ENCODE measurements at regions not wholly inside any gene's neighbourhood (a gene's known extent, or its start where the extent isn't known, plus 50 kb on each side); places are given as distances from the start of the nearest gene placed in this dataset.

- Histone ChIP-seq H4K91ac (ENCODE audit: insufficient read length, low read depth, low read length) (no peak overlapping the region), H3K4ac (ENCODE audit: low read depth, low read length) (no peak overlapping the region), H3T11ph (ENCODE audit: low read length) (no peak overlapping the region), H4K20me1 (ENCODE audit: control insufficient read depth, insufficient read depth, insufficient read length) (no peaks in the 10 kb centered on the region), H2BK5ac (ENCODE audit: insufficient read length, low read length) (no peak overlapping the region), H4K5ac (ENCODE audit: insufficient read length, low read depth, low read length) (no peak overlapping the region), H2BK20ac (ENCODE audit: low read depth, low read length, poor library complexity, severe bottlenecking) (no peak overlapping the region), H2AK5ac (ENCODE audit: insufficient read length, low read length) (no peak overlapping the region), H3K4me2 (ENCODE audit: insufficient read depth, insufficient read length, low read length) (no peak overlapping the region), H2BK15ac (ENCODE audit: low read depth, low read length) (no peak overlapping the region), H3K23ac (ENCODE audit: insufficient read length, low read depth, low read length) (no peak overlapping the region), H3K79me2 (ENCODE audit: insufficient read depth, low read length) (no peaks in the 10 kb centered on the region), H3K27me3 (ENCODE audit: insufficient read depth, low read length) (no peaks in the 10 kb centered on the region), H4K8ac (replicated peaks; ENCODE audit: insufficient read length, low read depth, low read length) (no peak overlapping the region), H3K56ac (ENCODE audit: insufficient read length, low read depth, low read length) (no peak overlapping the region), H3K9me3 (ENCODE audit: control insufficient read depth, low read depth, low read length) (no peaks in the 10 kb centered on the region), H3K79me1 (ENCODE audit: insufficient read depth, low read depth, low read length, poor library complexity, severe bottlenecking) (no peaks in the 10 kb centered on the region), H2AFZ (ENCODE audit: low read length) (no peak overlapping the region), H2BK12ac (ENCODE audit: insufficient read length, low read depth, low read length) (no peak overlapping the region), H3K14ac (ENCODE audit: insufficient read depth, low read length) (no peak overlapping the region), H3K27ac (ENCODE audit: insufficient read length, low read depth, low read length) (no peak overlapping the region), H3K23me2 (ENCODE audit: insufficient read length, low read depth, low read length, poor library complexity, severe bottlenecking) (no peaks in the 10 kb centered on the region), H3K18ac (ENCODE audit: insufficient read length, low read depth, low read length) (no peak overlapping the region), H3K4me1 (ENCODE audit: insufficient read depth, low read length) (no peaks in the 10 kb centered on the region), H2BK120ac (ENCODE audit: low read depth, low read length, poor library complexity, severe bottlenecking) (no peak overlapping the region), H3K9ac (ENCODE audit: extremely low read depth, insufficient read length, low read length) (no peak overlapping the region)
- DNase-seq, result no peak
- Mint-ChIP-seq H3K27ac (no peak overlapping the region), H3K9me3 (peaks cover 0 to under 1% of the 10 kb centered on the region in 2 experiments; a peak in 1 of 5 replicates), H3K27me3 (ENCODE audit: low read depth) (no peaks in the 10 kb centered on the region), H3K36me3 (ENCODE audit: insufficient read depth in 1 of 3, low read depth in 3 of 3) (peaks cover 0 to 1% (median 0%) of the 10 kb centered on the region in 3 experiments; a peak in 2 of 7 replicates), H3K4me1 (peaks cover 14 to 18% of the 10 kb centered on the region in 2 experiments), H3K4me3 (no peak overlapping the region)
- TF ChIP-seq, protein P1, sequence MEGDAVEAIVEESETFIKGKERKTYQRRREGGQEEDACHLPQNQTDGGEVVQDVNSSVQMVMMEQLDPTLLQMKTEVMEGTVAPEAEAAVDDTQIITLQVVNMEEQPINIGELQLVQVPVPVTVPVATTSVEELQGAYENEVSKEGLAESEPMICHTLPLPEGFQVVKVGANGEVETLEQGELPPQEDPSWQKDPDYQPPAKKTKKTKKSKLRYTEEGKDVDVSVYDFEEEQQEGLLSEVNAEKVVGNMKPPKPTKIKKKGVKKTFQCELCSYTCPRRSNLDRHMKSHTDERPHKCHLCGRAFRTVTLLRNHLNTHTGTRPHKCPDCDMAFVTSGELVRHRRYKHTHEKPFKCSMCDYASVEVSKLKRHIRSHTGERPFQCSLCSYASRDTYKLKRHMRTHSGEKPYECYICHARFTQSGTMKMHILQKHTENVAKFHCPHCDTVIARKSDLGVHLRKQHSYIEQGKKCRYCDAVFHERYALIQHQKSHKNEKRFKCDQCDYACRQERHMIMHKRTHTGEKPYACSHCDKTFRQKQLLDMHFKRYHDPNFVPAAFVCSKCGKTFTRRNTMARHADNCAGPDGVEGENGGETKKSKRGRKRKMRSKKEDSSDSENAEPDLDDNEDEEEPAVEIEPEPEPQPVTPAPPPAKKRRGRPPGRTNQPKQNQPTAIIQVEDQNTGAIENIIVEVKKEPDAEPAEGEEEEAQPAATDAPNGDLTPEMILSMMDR (conservative IDR thresholded peaks at IDR 0.05), result no peak
- WGBS (ENCODE audit: extremely low coverage, insufficient read length, low lambda C conversion rate), result no CpG with 5 or more reads among the region's 2 CpGs
Observed at GRCh38 chr6:85169189-85169588, 280.7 kb upstream of the NT5E start.

Data from H9 (cell line).